ENCODE measurements at regions not wholly inside any gene's neighbourhood (a gene's known extent, or its start where the extent isn't known, plus 50 kb on each side); places are given as distances from the start of the nearest gene placed in this dataset.
A peak's percentile ranks its signal among the peaks of the same experiment; 100 is the strongest.

DNA sequence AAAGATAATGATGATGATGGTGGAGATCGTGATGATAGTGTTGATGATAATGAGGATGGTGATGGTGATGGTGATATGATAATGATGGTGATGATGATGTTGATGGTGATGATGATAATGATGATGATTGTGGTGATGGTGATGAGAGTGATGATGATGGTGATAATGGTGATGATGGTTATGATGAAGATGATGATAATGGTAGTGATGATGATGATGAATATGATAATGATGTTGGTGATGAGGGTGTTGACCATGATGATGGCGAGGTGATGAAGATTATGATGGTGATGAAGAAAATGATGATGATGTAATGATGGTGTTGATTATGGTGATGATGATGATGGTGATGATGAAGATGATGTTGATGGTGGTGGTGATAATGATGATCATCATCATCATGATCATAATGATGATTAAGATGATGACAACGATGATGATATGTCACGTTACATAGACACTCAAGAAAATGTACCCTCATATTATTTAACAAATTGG is 1106.4 kb downstream of the NLGN4X start:
- DNase-seq: no peak
- H3K9me3 ChIP-seq: no peaks in the 10 kb centered on the region
- H3K27me3 ChIP-seq: no peaks in the 10 kb centered on the region
- no peaks in the 10 kb centered on the region for H3K36me3 ChIP-seq
- TF ChIP-seq POLR2A (IDR thresholded peaks at IDR 0.05): no peak
- TF ChIP-seq, protein P1, sequence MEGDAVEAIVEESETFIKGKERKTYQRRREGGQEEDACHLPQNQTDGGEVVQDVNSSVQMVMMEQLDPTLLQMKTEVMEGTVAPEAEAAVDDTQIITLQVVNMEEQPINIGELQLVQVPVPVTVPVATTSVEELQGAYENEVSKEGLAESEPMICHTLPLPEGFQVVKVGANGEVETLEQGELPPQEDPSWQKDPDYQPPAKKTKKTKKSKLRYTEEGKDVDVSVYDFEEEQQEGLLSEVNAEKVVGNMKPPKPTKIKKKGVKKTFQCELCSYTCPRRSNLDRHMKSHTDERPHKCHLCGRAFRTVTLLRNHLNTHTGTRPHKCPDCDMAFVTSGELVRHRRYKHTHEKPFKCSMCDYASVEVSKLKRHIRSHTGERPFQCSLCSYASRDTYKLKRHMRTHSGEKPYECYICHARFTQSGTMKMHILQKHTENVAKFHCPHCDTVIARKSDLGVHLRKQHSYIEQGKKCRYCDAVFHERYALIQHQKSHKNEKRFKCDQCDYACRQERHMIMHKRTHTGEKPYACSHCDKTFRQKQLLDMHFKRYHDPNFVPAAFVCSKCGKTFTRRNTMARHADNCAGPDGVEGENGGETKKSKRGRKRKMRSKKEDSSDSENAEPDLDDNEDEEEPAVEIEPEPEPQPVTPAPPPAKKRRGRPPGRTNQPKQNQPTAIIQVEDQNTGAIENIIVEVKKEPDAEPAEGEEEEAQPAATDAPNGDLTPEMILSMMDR (IDR thresholded peaks at IDR 0.05): no peak
- no peaks in the 10 kb centered on the region for H3K4me1 ChIP-seq
- no peak overlapping the region for H3K4me3 ChIP-seq
- no peak overlapping the region for H3K27ac ChIP-seq

DNA sequence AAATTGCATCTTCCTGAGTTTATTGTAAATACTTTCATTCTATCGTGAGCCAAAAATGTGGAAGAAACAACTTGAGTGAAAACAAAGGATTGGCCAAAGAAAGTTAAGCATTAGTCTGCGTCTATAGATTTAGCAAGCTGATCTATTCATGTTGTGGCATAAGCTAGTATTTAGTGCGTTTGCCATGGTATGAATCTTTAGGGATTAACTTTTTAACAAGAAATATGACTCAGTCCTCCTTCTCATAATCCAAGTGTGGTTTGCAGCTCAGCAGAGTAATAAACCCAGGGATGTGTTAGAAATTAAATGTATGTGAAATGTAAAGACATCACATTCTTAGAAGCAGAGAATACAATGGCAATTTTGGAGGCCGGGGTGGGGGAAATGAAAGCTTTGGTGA is 1110.9 kb downstream of the NLGN4X start:
- H3K4me1 ChIP-seq: no peaks in the 10 kb centered on the region
- H3K9me3 ChIP-seq: no peaks in the 10 kb centered on the region
- TF ChIP-seq, protein P1 (IDR thresholded peaks at IDR 0.05): no peak
- TF ChIP-seq POLR2A (IDR thresholded peaks at IDR 0.05): no peak
- no peak for DNase-seq
- H3K36me3 ChIP-seq: no peaks in the 10 kb centered on the region
- H3K4me3 ChIP-seq: no peak overlapping the region
- H3K27ac ChIP-seq: no peak overlapping the region
- no peaks in the 10 kb centered on the region for H3K27me3 ChIP-seq

DNA sequence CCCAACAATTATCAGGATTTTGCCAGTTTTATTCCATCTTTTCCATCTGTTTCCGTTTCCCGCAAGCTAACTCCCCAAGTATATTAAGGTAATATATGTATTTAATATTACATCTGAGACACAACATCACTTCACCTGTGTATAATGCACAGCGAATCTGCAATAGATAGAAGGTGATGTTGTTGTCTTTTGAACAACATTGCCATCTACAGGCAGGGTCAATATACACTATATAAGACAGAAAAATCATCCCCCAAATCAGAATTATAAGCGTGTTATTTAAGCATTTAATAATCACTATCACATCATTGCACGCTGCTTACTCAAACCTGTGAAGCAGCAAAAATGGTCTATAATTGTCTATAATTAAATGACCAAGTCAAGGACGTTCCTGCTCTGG is 1115.5 kb downstream of the NLGN4X start:
- DNase-seq: no peak
- TF ChIP-seq, protein P1 (IDR thresholded peaks at IDR 0.05): peak in 1 of 6 experiments; percentile 28
- no peak for TF ChIP-seq POLR2A (IDR thresholded peaks at IDR 0.05)
- Histone ChIP-seq H3K36me3 (no peaks in the 10 kb centered on the region), H3K27me3 (no peaks in the 10 kb centered on the region), H3K27ac (no peak overlapping the region), H3K4me3 (no peak overlapping the region), H3K9me3 (no peaks in the 10 kb centered on the region), H3K4me1 (no peaks in the 10 kb centered on the region)

DNA sequence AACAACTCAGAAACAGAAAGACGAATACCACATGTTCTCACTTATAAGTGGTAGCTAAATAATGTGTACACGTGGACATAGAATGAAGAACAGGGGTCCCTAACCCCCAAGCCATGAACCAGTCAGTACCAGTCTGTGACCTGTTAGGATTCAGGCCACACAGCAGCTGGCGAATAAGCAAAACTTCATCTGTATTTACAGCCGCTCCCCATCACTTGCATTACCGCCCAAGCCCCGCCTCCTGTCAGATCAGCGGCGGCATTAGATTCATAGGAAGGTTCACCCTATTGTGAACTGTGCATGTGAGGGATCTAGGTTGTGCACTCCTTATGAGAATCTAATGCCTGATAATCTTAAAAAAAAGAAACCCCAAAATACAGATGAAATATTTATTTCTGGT is 1128.7 kb downstream of the NLGN4X start:
- Histone ChIP-seq H3K27me3 (no peaks in the 10 kb centered on the region), H3K4me3 (no peak overlapping the region), H3K9me3 (no peaks in the 10 kb centered on the region), H3K36me3 (no peaks in the 10 kb centered on the region), H3K4me1 (no peaks in the 10 kb centered on the region), H3K27ac (no peak overlapping the region)
- no peak for DNase-seq
- TF ChIP-seq POLR2A (IDR thresholded peaks at IDR 0.05): no peak
- TF ChIP-seq, protein P1 (IDR thresholded peaks at IDR 0.05): no peak

- TF ChIP-seq, protein P1 (IDR thresholded peaks at IDR 0.05): no peak
- TF ChIP-seq POLR2A (IDR thresholded peaks at IDR 0.05): no peak
- Histone ChIP-seq H3K27me3 (no peaks in the 10 kb centered on the region), H3K4me1 (no peaks in the 10 kb centered on the region), H3K36me3 (no peaks in the 10 kb centered on the region), H3K4me3 (no peak overlapping the region), H3K27ac (no peak overlapping the region), H3K9me3 (no peaks in the 10 kb centered on the region)
- DNase-seq: no peak
These were observed 1142.3 kb downstream of the NLGN4X start for GRCh38 chrX:5086388-5086787.

GRCh38 chrX:5084279-5084678 is 1144.4 kb downstream of the NLGN4X start:
- no peaks in the 10 kb centered on the region for H3K27me3 ChIP-seq
- H3K4me1 ChIP-seq: no peaks in the 10 kb centered on the region
- H3K36me3 ChIP-seq: no peaks in the 10 kb centered on the region
- TF ChIP-seq, protein P1 (IDR thresholded peaks at IDR 0.05): no peak
- no peak for TF ChIP-seq POLR2A (IDR thresholded peaks at IDR 0.05)
- DNase-seq: no peak
- H3K9me3 ChIP-seq: no peaks in the 10 kb centered on the region
- no peak overlapping the region for H3K27ac ChIP-seq
- no peak overlapping the region for H3K4me3 ChIP-seq

Measured in Peyer's patch (tissue), 4 donors.